ENCODE measurements at regions not wholly inside any gene's neighbourhood (a gene's known extent, or its start where the extent isn't known, plus 50 kb on each side); places are given as distances from the start of the nearest gene placed in this dataset.

GRCh38 chr12:107360482-107360881, 267.1 kb upstream of the CRY1 start:
- 92% methylated on average over 2 of the region's 2 CpGs for WGBS
- H3K9ac ChIP-seq (ENCODE audit: low read depth, low read length): no peak overlapping the region

GRCh38 chr12:107361970-107362369, 268.6 kb upstream of the CRY1 start:
- Histone ChIP-seq H3K4me1 (ENCODE audit: insufficient read depth, low read length) (no peaks in the 10 kb centered on the region; the same call in 1 of the 2 replicates), H3K27me3 (ENCODE audit: insufficient read depth, low read length) (no peaks in the 10 kb centered on the region), H3K9ac (ENCODE audit: low read depth, low read length) (no peak overlapping the region), H3K36me3 (ENCODE audit: insufficient read depth, low read length) (no peaks in the 10 kb centered on the region), H3K27ac (ENCODE audit: low read depth, low read length) (no peak overlapping the region), H3K4me3 (ENCODE audit: low read length) (no peak overlapping the region), H3K9me3 (ENCODE audit: insufficient read depth, low read depth, low read length) (no peaks in the 10 kb centered on the region)
- WGBS: 95% methylated on average over 2 of the region's 2 CpGs

More at GRCh38 chr12:107360482-107360881, 267.1 kb upstream of the CRY1 start:
- Histone ChIP-seq H3K27me3 (ENCODE audit: insufficient read depth, low read length) (no peaks in the 10 kb centered on the region), H3K4me1 (ENCODE audit: insufficient read depth, low read length) (no peaks in the 10 kb centered on the region; the same call in 1 of the 2 replicates), H3K9me3 (ENCODE audit: insufficient read depth, low read depth, low read length) (no peaks in the 10 kb centered on the region), H3K27ac (ENCODE audit: low read depth, low read length) (no peak overlapping the region), H3K36me3 (ENCODE audit: insufficient read depth, low read length) (no peaks in the 10 kb centered on the region), H3K4me3 (ENCODE audit: low read length) (no peak overlapping the region)

- Histone ChIP-seq H3K36me3 (ENCODE audit: insufficient read depth, low read length) (no peaks in the 10 kb centered on the region), H3K4me3 (ENCODE audit: low read length) (no peak overlapping the region), H3K27ac (ENCODE audit: low read depth, low read length) (no peak overlapping the region), H3K27me3 (ENCODE audit: insufficient read depth, low read length) (no peaks in the 10 kb centered on the region), H3K9me3 (ENCODE audit: insufficient read depth, low read depth, low read length) (no peaks in the 10 kb centered on the region), H3K4me1 (ENCODE audit: insufficient read depth, low read length) (no peaks in the 10 kb centered on the region; the same call in 1 of the 2 replicates), H3K9ac (ENCODE audit: low read depth, low read length) (no peak overlapping the region)
- 91% methylated on average over 5 of the region's 5 CpGs for WGBS
Measured at GRCh38 chr12:107362960-107363359, 269.6 kb upstream of the CRY1 start.

- whole genome bisulfite sequencing: 91% methylated on average over 3 of the region's 3 CpGs
Measured at GRCh38 chr12:107364875-107365518, 271.6 kb upstream of the CRY1 start.

DNA sequence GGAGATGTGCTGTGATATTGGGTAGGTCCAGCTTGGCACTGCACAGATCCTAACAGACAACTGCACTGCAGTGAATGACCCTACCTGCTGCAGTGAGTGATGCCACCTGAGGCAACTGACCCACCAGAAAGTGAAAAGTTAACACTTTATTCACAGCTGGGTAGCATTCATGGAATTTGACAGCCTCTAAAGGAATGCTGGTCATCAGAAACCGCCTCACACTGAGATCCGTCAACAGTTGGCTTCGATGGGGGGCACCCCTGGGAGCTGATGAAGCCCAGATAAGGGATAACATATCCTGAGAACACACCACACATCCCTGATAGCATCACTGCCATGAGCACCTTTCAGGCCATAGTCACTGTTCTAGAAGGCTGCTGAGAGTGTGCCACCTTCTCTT, 272.4 kb upstream of the CRY1 start:
- Histone ChIP-seq H3K4me3 (ENCODE audit: low read length) (no peak overlapping the region), H3K27me3 (ENCODE audit: insufficient read depth, low read length) (no peaks in the 10 kb centered on the region), H3K27ac (ENCODE audit: low read depth, low read length) (no peak overlapping the region), H3K9me3 (ENCODE audit: insufficient read depth, low read depth, low read length) (no peaks in the 10 kb centered on the region), H3K36me3 (ENCODE audit: insufficient read depth, low read length) (no peaks in the 10 kb centered on the region), H3K9ac (ENCODE audit: low read depth, low read length) (no peak overlapping the region), H3K4me1 (ENCODE audit: insufficient read depth, low read length) (no peaks in the 10 kb centered on the region; the same call in 1 of the 2 replicates)
- WGBS: 86% methylated on average over 3 of the region's 3 CpGs

More at GRCh38 chr12:107364875-107365518, 271.6 kb upstream of the CRY1 start:
- H3K4me3 ChIP-seq (ENCODE audit: low read length): no peak overlapping the region
- H3K9ac ChIP-seq (ENCODE audit: low read depth, low read length): no peak overlapping the region
- no peaks in the 10 kb centered on the region for H3K9me3 ChIP-seq (ENCODE audit: insufficient read depth, low read depth, low read length)
- H3K27ac ChIP-seq (ENCODE audit: low read depth, low read length): no peak overlapping the region
- H3K36me3 ChIP-seq (ENCODE audit: insufficient read depth, low read length): no peaks in the 10 kb centered on the region
- H3K27me3 ChIP-seq (ENCODE audit: insufficient read depth, low read length): no peaks in the 10 kb centered on the region
- no peaks in the 10 kb centered on the region; the same call in 1 of the 2 replicates for H3K4me1 ChIP-seq (ENCODE audit: insufficient read depth, low read length)

GRCh38 chr12:107366322-107366721, 273.0 kb upstream of the CRY1 start:
- Histone ChIP-seq H3K9me3 (ENCODE audit: insufficient read depth, low read depth, low read length) (no peaks in the 10 kb centered on the region), H3K36me3 (ENCODE audit: insufficient read depth, low read length) (no peaks in the 10 kb centered on the region), H3K27ac (ENCODE audit: low read depth, low read length) (no peak overlapping the region), H3K27me3 (ENCODE audit: insufficient read depth, low read length) (no peaks in the 10 kb centered on the region; the same call in 1 of the 2 replicates), H3K4me3 (ENCODE audit: low read length) (no peak overlapping the region), H3K9ac (ENCODE audit: low read depth, low read length) (no peak overlapping the region), H3K4me1 (ENCODE audit: insufficient read depth, low read length) (no peaks in the 10 kb centered on the region; the same call in 1 of the 2 replicates)
- WGBS: 100% methylated on average over 1 of the region's 2 CpGs

DNA sequence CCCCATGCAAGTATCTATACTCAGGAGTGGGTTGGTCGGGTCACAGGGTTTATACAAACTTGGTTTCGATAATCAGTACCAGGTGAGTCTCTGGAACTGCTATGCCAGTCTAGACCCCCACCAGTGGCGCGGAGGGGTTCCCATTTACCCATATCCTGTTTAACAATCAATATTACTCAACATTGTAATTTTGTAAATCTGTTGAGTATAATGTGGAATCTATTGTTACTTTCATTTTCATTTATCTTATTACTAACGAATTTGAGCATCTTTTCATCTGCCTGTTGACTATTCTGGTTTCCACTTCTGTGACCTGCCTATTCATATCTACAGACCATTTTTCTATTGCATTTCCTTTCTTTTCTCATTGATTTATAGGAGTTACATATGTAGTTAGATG, 275.2 kb upstream of the CRY1 start:
- Histone ChIP-seq H3K9me3 (ENCODE audit: insufficient read depth, low read depth, low read length) (no peaks in the 10 kb centered on the region), H3K27me3 (ENCODE audit: insufficient read depth, low read length) (no peaks in the 10 kb centered on the region; the same call in 1 of the 2 replicates), H3K9ac (ENCODE audit: low read depth, low read length) (no peak overlapping the region), H3K4me3 (ENCODE audit: low read length) (no peak overlapping the region), H3K4me1 (ENCODE audit: insufficient read depth, low read length) (peaks cover 4% of the 10 kb centered on the region; the same call in 1 of the 2 replicates), H3K27ac (ENCODE audit: low read depth, low read length) (no peak overlapping the region), H3K36me3 (ENCODE audit: insufficient read depth, low read length) (no peaks in the 10 kb centered on the region)
- WGBS: 97% methylated on average over 5 of the region's 5 CpGs

- H3K27me3 ChIP-seq (ENCODE audit: insufficient read depth, low read length): no peaks in the 10 kb centered on the region; the same call in 1 of the 2 replicates
- 100% methylated on average over 1 of the region's 2 CpGs for WGBS
- peaks cover 5% of the 10 kb centered on the region; the same call in 1 of the 2 replicates for H3K4me1 ChIP-seq (ENCODE audit: insufficient read depth, low read length)
- no peaks in the 10 kb centered on the region for H3K9me3 ChIP-seq (ENCODE audit: insufficient read depth, low read depth, low read length)
- H3K9ac ChIP-seq (ENCODE audit: low read depth, low read length): no peak overlapping the region
- no peak overlapping the region for H3K27ac ChIP-seq (ENCODE audit: low read depth, low read length)
- no peak overlapping the region for H3K4me3 ChIP-seq (ENCODE audit: low read length)
- H3K36me3 ChIP-seq (ENCODE audit: insufficient read depth, low read length): no peaks in the 10 kb centered on the region
Measured at GRCh38 chr12:107369006-107369405, 275.7 kb upstream of the CRY1 start.

DNA sequence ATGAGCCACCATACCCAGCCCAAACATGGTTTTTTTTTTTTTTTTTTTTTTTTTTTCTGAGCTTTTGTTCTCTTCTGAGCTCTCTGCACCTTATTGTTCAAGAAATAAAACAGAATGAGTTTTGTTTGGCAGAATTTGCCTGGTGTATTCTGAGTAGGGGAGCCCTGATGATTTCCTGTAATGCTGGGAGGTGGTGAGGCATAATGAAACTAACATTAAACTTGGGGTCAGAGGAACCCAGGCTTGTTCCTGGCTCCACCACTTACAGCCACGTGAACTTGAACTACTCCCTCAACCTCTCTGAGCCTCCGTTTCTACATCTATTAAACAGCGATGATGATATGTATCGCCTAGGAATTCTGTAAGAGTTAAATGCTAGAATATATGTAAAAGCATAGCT, 276.3 kb upstream of the CRY1 start:
- Histone ChIP-seq H3K27ac (ENCODE audit: low read depth, low read length) (no peak overlapping the region), H3K36me3 (ENCODE audit: insufficient read depth, low read length) (no peaks in the 10 kb centered on the region), H3K9me3 (ENCODE audit: insufficient read depth, low read depth, low read length) (no peaks in the 10 kb centered on the region), H3K4me3 (ENCODE audit: low read length) (no peak overlapping the region), H3K27me3 (ENCODE audit: insufficient read depth, low read length) (no peaks in the 10 kb centered on the region; the same call in 1 of the 2 replicates), H3K9ac (ENCODE audit: low read depth, low read length) (no peak overlapping the region), H3K4me1 (ENCODE audit: insufficient read depth, low read length) (peaks cover 8% of the 10 kb centered on the region; the same call in 1 of the 2 replicates)
- 98% methylated on average over 2 of the region's 4 CpGs for WGBS

- 82% methylated on average over 5 of the region's 5 CpGs for WGBS
- 0 out of 2 replicates have a peak, but pooled peaks cover 8% of the 10 kb centered on the region for H3K4me1 ChIP-seq (ENCODE audit: insufficient read depth, low read length)
- no peaks in the 10 kb centered on the region for H3K36me3 ChIP-seq (ENCODE audit: insufficient read depth, low read length)
- H3K27me3 ChIP-seq (ENCODE audit: insufficient read depth, low read length): no peaks in the 10 kb centered on the region; the same call in 1 of the 2 replicates
- H3K4me3 ChIP-seq (ENCODE audit: low read length): no peak overlapping the region
- no peak overlapping the region for H3K27ac ChIP-seq (ENCODE audit: low read depth, low read length)
- no peak overlapping the region for H3K9ac ChIP-seq (ENCODE audit: low read depth, low read length)
- no peaks in the 10 kb centered on the region for H3K9me3 ChIP-seq (ENCODE audit: insufficient read depth, low read depth, low read length)
Measured at GRCh38 chr12:107372229-107372658, 278.9 kb upstream of the CRY1 start.

- Histone ChIP-seq H3K4me3 (ENCODE audit: low read length) (no peak overlapping the region), H3K9ac (ENCODE audit: low read depth, low read length) (no peak overlapping the region), H3K27ac (ENCODE audit: low read depth, low read length) (no peak overlapping the region), H3K4me1 (ENCODE audit: insufficient read depth, low read length) (0 out of 2 replicates have a peak, but pooled peaks cover 8% of the 10 kb centered on the region), H3K9me3 (ENCODE audit: insufficient read depth, low read depth, low read length) (no peaks in the 10 kb centered on the region), H3K27me3 (ENCODE audit: insufficient read depth, low read length) (no peaks in the 10 kb centered on the region; the same call in 1 of the 2 replicates), H3K36me3 (ENCODE audit: insufficient read depth, low read length) (no peaks in the 10 kb centered on the region)
- 94% methylated on average over 3 of the region's 3 CpGs for WGBS
Measured at GRCh38 chr12:107373238-107373809, 280.0 kb upstream of the CRY1 start.

Data from HUES64 (cell line).